ENCODE measurements at regions not wholly inside any gene's neighbourhood (a gene's known extent, or its start where the extent isn't known, plus 50 kb on each side); places are given as distances from the start of the nearest gene placed in this dataset.

GRCh38 chr10:31204090-31204489 lies 114.9 kb upstream of the ZEB1 start:
- TF ChIP-seq CTCF (IDR thresholded peaks at IDR 0.05) = no peak
- no peak for TF ChIP-seq TAF1 (IDR thresholded peaks at IDR 0.05; ENCODE audit: borderline replicate concordance, low read depth, low read length)
- no peak for TF ChIP-seq POLR2AphosphoS5 (IDR thresholded peaks at IDR 0.05; ENCODE audit: low read depth, low read length)
- no peak for TF ChIP-seq NRF1 (IDR thresholded peaks at IDR 0.05; ENCODE audit: low read depth, low read length)
